GM23338 (cell line): ENCODE measurements at regions not wholly inside any gene's neighbourhood (a gene's known extent, or its start where the extent isn't known, plus 50 kb on each side); places are given as distances from the start of the nearest gene placed in this dataset.

Experiments
- ATAC-seq: fragments of 200-7000 bp; cut with Tn5 transposase; 3 replicates; pipeline ENCODE4 v1.9.1; 2020
- DNase-seq: peaks from one replicate; pipeline ENCODE4 v3.0.0-alpha.2; 2015; ENCODE audit warnings: low spot score
- H2AFZ ChIP-seq: fragments of 200-600 bp; sonication (generic); 2 replicates; pipeline ENCODE4 v1.8.0; 2016; ENCODE audit warnings: antibody characterized with exemption, mild to moderate bottlenecking, moderate library complexity
- H3F3A ChIP-seq: fragments of 200-600 bp; sonication (generic); replicated peaks from 2 replicates; pipeline ENCODE4 v1.8.0; 2017; ENCODE audit warnings: antibody characterized with exemption, mixed run types, low read depth
- H3K27ac ChIP-seq: fragments of 200-600 bp; sonication (generic); 2 replicates; pipeline ENCODE4 v1.6.1; 2016; ENCODE audit warnings: low read depth
- H3K27me3 ChIP-seq: fragments of 200-600 bp; sonication (generic); 2 replicates; pipeline ENCODE4 v1.8.0; 2016; ENCODE audit warnings: mild to moderate bottlenecking, mixed run types, moderate library complexity; ENCODE audit not compliant: insufficient read depth
- H3K36me3 ChIP-seq: fragments of 200-600 bp; sonication (generic); 2 replicates; pipeline ENCODE4 v1.8.0; 2016; ENCODE audit warnings: mild to moderate bottlenecking; ENCODE audit not compliant: insufficient read depth
- H3K4me1 ChIP-seq: fragments of 200-600 bp; sonication (generic); 2 replicates; pipeline ENCODE4 v1.8.0; 2016; ENCODE audit warnings: mild to moderate bottlenecking, moderate library complexity; ENCODE audit not compliant: insufficient read depth
- H3K4me2 ChIP-seq: fragments of 200-600 bp; sonication (generic); 2 replicates; pipeline ENCODE4 v1.7.1; 2017; ENCODE audit warnings: mixed run types
- H3K4me3 ChIP-seq: fragments of 200-600 bp; sonication (generic); 2 replicates; pipeline ENCODE4 v1.6.1; 2016; ENCODE audit warnings: mixed run types
- H3K79me2 ChIP-seq: fragments of 200-600 bp; sonication (generic); replicated peaks from 2 replicates; pipeline ENCODE4 v1.8.0; 2017; ENCODE audit warnings: mild to moderate bottlenecking; ENCODE audit not compliant: insufficient read depth
- H3K9me2 ChIP-seq: fragments of 200-600 bp; sonication (generic); 2 replicates; pipeline ENCODE4 v1.8.0; 2017; ENCODE audit not compliant: insufficient read depth
- H4K20me1 ChIP-seq: fragments of 200-600 bp; sonication (generic); replicated peaks from 2 replicates; pipeline ENCODE4 v1.8.0; 2017; ENCODE audit warnings: mild to moderate bottlenecking; ENCODE audit not compliant: insufficient read depth
- H3K27ac Mint-ChIP-seq: 2 replicates; pipeline ENCODE4 v1.8.0; 2020; ENCODE audit warnings: inconsistent platforms, mild to moderate bottlenecking, moderate library complexity, mixed read lengths
- H3K27me3 Mint-ChIP-seq: 3 replicates; pipeline ENCODE4 v1.8.0; 2022; ENCODE audit warnings: low read depth, mild to moderate bottlenecking, moderate library complexity, mixed read lengths, inconsistent platforms; ENCODE audit not compliant: insufficient read depth, poor library complexity
- H3K36me3 Mint-ChIP-seq: 3 replicates; pipeline ENCODE4 v1.8.0; 2021; ENCODE audit warnings: low read depth, mild to moderate bottlenecking, inconsistent platforms, moderate library complexity, mixed read lengths
- H3K4me1 Mint-ChIP-seq: 3 replicates; pipeline ENCODE4 v1.8.0; 2020; ENCODE audit warnings: mild to moderate bottlenecking, inconsistent platforms, mixed read lengths
- H3K4me3 Mint-ChIP-seq: 3 replicates; pipeline ENCODE4 v1.8.0; 2021; ENCODE audit warnings: moderate library complexity, mild to moderate bottlenecking, inconsistent platforms, mixed read lengths
- H3K9me3 Mint-ChIP-seq: 3 replicates; pipeline ENCODE4 v1.8.0; 2020; ENCODE audit warnings: moderate library complexity, mild to moderate bottlenecking, inconsistent platforms, mixed read lengths
- CREB1 ChIP-seq: fragments of 250-450 bp; sonication (Bioruptor Pico); IDR thresholded peaks from 2 replicates; pipeline ENCODE4 v1.5.0; 2020; ENCODE audit warnings: low read depth, mild to moderate bottlenecking, moderate library complexity
- EZH2 ChIP-seq: fragments of 200-600 bp; sonication (generic); IDR thresholded peaks from one replicate; pipeline ENCODE4 v1.8.0; 2017; ENCODE audit warnings: antibody characterized with exemption, mild to moderate bottlenecking, low read depth; ENCODE audit not compliant: unreplicated experiment
- JUNB ChIP-seq: IDR thresholded peaks from one replicate; pipeline ENCODE4 v1.6.1; 2016; ENCODE audit warnings: antibody characterized with exemption; ENCODE audit not compliant: unreplicated experiment
- NANOG ChIP-seq: IDR thresholded peaks from 2 replicates; pipeline ENCODE4 v1.6.1; 2016; ENCODE audit warnings: antibody characterized with exemption, borderline replicate concordance
- POLR2AphosphoS5 ChIP-seq: IDR thresholded peaks from 2 replicates; pipeline ENCODE4 v1.6.1; 2016; ENCODE audit warnings: antibody characterized with exemption, low read depth
- REST ChIP-seq: IDR thresholded peaks from one replicate; pipeline ENCODE4 v1.6.1; 2018; ENCODE audit warnings: antibody characterized with exemption; ENCODE audit not compliant: unreplicated experiment
- ZNF114 ChIP-seq: fragments of 250-450 bp; sonication (Bioruptor Pico); IDR thresholded peaks from 2 replicates; pipeline ENCODE4 v1.5.0; 2020; ENCODE audit warnings: mild to moderate bottlenecking, moderate library complexity
- ZNF331 ChIP-seq: fragments of 250-450 bp; sonication (Bioruptor Pico); IDR thresholded peaks from 2 replicates; pipeline ENCODE4 v1.5.0; 2020; ENCODE audit warnings: low read depth, mild to moderate bottlenecking, moderate library complexity
- TF ChIP-seq, protein P1 (sequence below): IDR thresholded peaks from 2 replicates; pipeline ENCODE4 v1.6.1; 2016; ENCODE audit warnings: antibody characterized with exemption

DNA sequence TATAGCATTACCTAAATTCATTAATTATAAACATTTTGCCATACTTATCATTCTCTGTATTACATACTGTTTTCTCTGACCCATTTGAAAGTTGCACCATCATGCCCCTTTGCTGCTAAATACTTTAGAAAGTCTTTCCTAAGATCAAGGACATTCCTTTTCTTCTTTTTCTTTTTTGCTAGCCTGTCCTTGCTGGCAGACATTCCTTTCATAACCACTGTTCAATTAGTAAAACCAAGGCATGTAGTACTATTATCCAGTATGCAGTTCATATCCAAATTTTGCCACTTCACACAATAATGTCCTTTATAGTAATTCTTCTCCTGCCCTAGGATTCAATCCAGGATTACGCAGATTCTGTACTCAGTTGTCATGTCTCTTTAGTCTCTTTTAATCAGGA is 321.0 kb upstream of the C2CD4B start (continued):
- TF ChIP-seq EZH2 = no peak
- no peak for TF ChIP-seq ZNF331
- TF ChIP-seq, protein P1, sequence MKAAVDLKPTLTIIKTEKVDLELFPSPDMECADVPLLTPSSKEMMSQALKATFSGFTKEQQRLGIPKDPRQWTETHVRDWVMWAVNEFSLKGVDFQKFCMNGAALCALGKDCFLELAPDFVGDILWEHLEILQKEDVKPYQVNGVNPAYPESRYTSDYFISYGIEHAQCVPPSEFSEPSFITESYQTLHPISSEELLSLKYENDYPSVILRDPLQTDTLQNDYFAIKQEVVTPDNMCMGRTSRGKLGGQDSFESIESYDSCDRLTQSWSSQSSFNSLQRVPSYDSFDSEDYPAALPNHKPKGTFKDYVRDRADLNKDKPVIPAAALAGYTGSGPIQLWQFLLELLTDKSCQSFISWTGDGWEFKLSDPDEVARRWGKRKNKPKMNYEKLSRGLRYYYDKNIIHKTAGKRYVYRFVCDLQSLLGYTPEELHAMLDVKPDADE = no peak
- no peak for TF ChIP-seq REST
- TF ChIP-seq ZNF114 = no peak

GRCh38 chr15:62488387-62488786 is 323.3 kb upstream of the C2CD4B start:
- Histone ChIP-seq H2AFZ (no peak overlapping the region), H3F3A (no peaks in the 10 kb centered on the region), H3K27ac (no peak overlapping the region), H4K20me1 (0 out of 2 replicates have a peak, but pooled peaks cover 3% of the 10 kb centered on the region), H3K79me2 (0 out of 2 replicates have a peak, but pooled peaks cover 6% of the 10 kb centered on the region), H3K27me3 (no peaks in the 10 kb centered on the region), H3K9me2 (0 out of 2 replicates have a peak, but pooled peaks cover 4% of the 10 kb centered on the region), H3K4me3 (no peak overlapping the region), H3K4me2 (no peak overlapping the region), H3K36me3 (no peaks in the 10 kb centered on the region), H3K4me1 (peaks cover 4% of the 10 kb centered on the region; the same call in 1 of the 2 replicates)
- H3K27me3 Mint-ChIP-seq = peaks cover 3% of the 10 kb centered on the region
- DNase-seq (no peak), ATAC-seq (no peak)
- H3K4me1 Mint-ChIP-seq = peaks cover 24% of the 10 kb centered on the region
- no peak for TF ChIP-seq NANOG
- no peak for TF ChIP-seq POLR2AphosphoS5
- no peak overlapping the region for H3K4me3 Mint-ChIP-seq
- no peak overlapping the region for H3K27ac Mint-ChIP-seq
- no peaks in the 10 kb centered on the region for H3K36me3 Mint-ChIP-seq
- no peaks in the 10 kb centered on the region for H3K9me3 Mint-ChIP-seq

GRCh38 chr15:62491642-62492041 is 326.6 kb upstream of the C2CD4B start:
- Mint-ChIP-seq H3K27me3 (peaks cover 3% of the 10 kb centered on the region), H3K27ac (no peak overlapping the region), H3K9me3 (no peaks in the 10 kb centered on the region), H3K4me1 (peaks cover 7% of the 10 kb centered on the region; the same call in 2 of the 3 replicates), H3K36me3 (no peaks in the 10 kb centered on the region), H3K4me3 (no peak overlapping the region)
- 0 out of 2 replicates have a peak, but pooled peaks cover 4% of the 10 kb centered on the region for H3K79me2 ChIP-seq
- TF ChIP-seq ZNF114 (no peak), CREB1 (no peak), JUNB (no peak), POLR2AphosphoS5 (no peak), ZNF331 (no peak)
- TF ChIP-seq, protein P1 = no peak
- H2AFZ ChIP-seq = no peak overlapping the region
- ATAC-seq (no peak), DNase-seq (no peak)
- no peaks in the 10 kb centered on the region for H3K4me1 ChIP-seq
- no peak overlapping the region for H3K27ac ChIP-seq
- H3F3A ChIP-seq = no peaks in the 10 kb centered on the region
- H3K4me3 ChIP-seq = no peak overlapping the region
- no peak overlapping the region for H3K4me2 ChIP-seq
- H4K20me1 ChIP-seq = 0 out of 2 replicates have a peak, but pooled peaks cover 1% of the 10 kb centered on the region
- 0 out of 2 replicates have a peak, but pooled peaks cover 4% of the 10 kb centered on the region for H3K9me2 ChIP-seq
- no peaks in the 10 kb centered on the region for H3K27me3 ChIP-seq
- no peaks in the 10 kb centered on the region for H3K36me3 ChIP-seq
